Erythroblast (primary cell): ENCODE measurements at regions not wholly inside any gene's neighbourhood (a gene's known extent, or its start where the extent isn't known, plus 50 kb on each side); places are given as distances from the start of the nearest gene placed in this dataset.

ENCODE experiments used
- GATA1 ChIP-seq: IDR thresholded peaks from 2 replicates; pipeline ENCODE4 v1.6.1; 2011; ENCODE audit warnings: low read depth, mild to moderate bottlenecking, control low read depth, low read length, moderate library complexity
- POLR2A ChIP-seq: IDR thresholded peaks from 2 replicates; pipeline ENCODE4 v1.6.1; 2011; ENCODE audit warnings: mild to moderate bottlenecking, low read length

GRCh38 chr12:126967152-126967551 lies 1299.8 kb upstream of the TMEM132C start:
- TF ChIP-seq POLR2A: no peak
- no peak for TF ChIP-seq GATA1
